ENCODE measurements at regions not wholly inside any gene's neighbourhood (a gene's known extent, or its start where the extent isn't known, plus 50 kb on each side); places are given as distances from the start of the nearest gene placed in this dataset.

GRCh38 chr18:72638376-72638775, 94.2 kb upstream of the CBLN2 start:
- Histone ChIP-seq H3K79me2 (ENCODE audit: low read depth) (no peaks in the 10 kb centered on the region), H3K9me3 (ENCODE audit: insufficient read depth, low read depth) (0 out of 2 replicates have a peak, but pooled peaks cover 3% of the 10 kb centered on the region), H2AFZ (no peak overlapping the region), H3F3A (ENCODE audit: insufficient read depth, low read depth) (no peaks in the 10 kb centered on the region), H3K36me3 (ENCODE audit: low read depth) (no peaks in the 10 kb centered on the region), H3K9me2 (ENCODE audit: insufficient read depth) (no peaks in the 10 kb centered on the region), H3K4me3 (no peak overlapping the region), H3K27me3 (ENCODE audit: insufficient read depth, low read depth) (peaks cover 9% of the 10 kb centered on the region; the same call in 1 of the 2 replicates), H3K27ac (no peak overlapping the region), H3K4me2 (no peak overlapping the region), H4K20me1 (ENCODE audit: insufficient read depth) (0 out of 2 replicates have a peak, but pooled peaks cover 5% of the 10 kb centered on the region), H3K4me1 (replicated peaks; ENCODE audit: insufficient read depth) (no peaks in the 10 kb centered on the region)
- ChIA-PET POLR2A (ENCODE audit: unreplicated experiment) (no interaction called here), CTCF (no interaction called here)
- no TSS peak for BruUV-seq (replicated peaks)
- TF ChIP-seq CTCF (conservative IDR thresholded peaks at IDR 0.05), result no peak
- TF ChIP-seq EZH2 (IDR thresholded peaks at IDR 0.05; ENCODE audit: low read depth), result no peak
- DNase-seq, result no peak
- intact Hi-C loops (cut with micrococcal nuclease; ENCODE audit: unreplicated experiment), result no loop called here

- Histone ChIP-seq H3K4me1 (replicated peaks; ENCODE audit: insufficient read depth) (no peaks in the 10 kb centered on the region), H3K4me3 (no peak overlapping the region), H3K79me2 (ENCODE audit: low read depth) (no peaks in the 10 kb centered on the region), H3K9me2 (ENCODE audit: insufficient read depth) (no peaks in the 10 kb centered on the region), H3F3A (ENCODE audit: insufficient read depth, low read depth) (no peaks in the 10 kb centered on the region), H2AFZ (no peak overlapping the region), H3K4me2 (no peak overlapping the region), H3K36me3 (ENCODE audit: low read depth) (no peaks in the 10 kb centered on the region), H3K27ac (no peak overlapping the region), H4K20me1 (ENCODE audit: insufficient read depth) (0 out of 2 replicates have a peak, but pooled peaks cover 5% of the 10 kb centered on the region), H3K27me3 (ENCODE audit: insufficient read depth, low read depth) (peaks cover 7% of the 10 kb centered on the region; the same call in 1 of the 2 replicates), H3K9me3 (ENCODE audit: insufficient read depth, low read depth) (0 out of 2 replicates have a peak, but pooled peaks cover 3% of the 10 kb centered on the region)
- intact Hi-C loops (cut with micrococcal nuclease; ENCODE audit: unreplicated experiment), result no loop called here
- ChIA-PET CTCF (no interaction called here), POLR2A (ENCODE audit: unreplicated experiment) (no interaction called here)
- TF ChIP-seq CTCF (conservative IDR thresholded peaks at IDR 0.05) (no peak), EZH2 (IDR thresholded peaks at IDR 0.05; ENCODE audit: low read depth) (no peak)
- DNase-seq, result no peak
- no TSS peak for BruUV-seq (replicated peaks)
Measured at GRCh38 chr18:72637721-72638120, 93.6 kb upstream of the CBLN2 start.

- Histone ChIP-seq H3K79me2 (ENCODE audit: low read depth) (no peaks in the 10 kb centered on the region), H4K20me1 (ENCODE audit: insufficient read depth) (0 out of 2 replicates have a peak, but pooled peaks cover 5% of the 10 kb centered on the region), H3K27me3 (ENCODE audit: insufficient read depth, low read depth) (peaks cover 10% of the 10 kb centered on the region; the same call in 1 of the 2 replicates), H3F3A (ENCODE audit: insufficient read depth, low read depth) (no peaks in the 10 kb centered on the region), H3K4me2 (no peak overlapping the region), H2AFZ (no peak overlapping the region), H3K4me1 (replicated peaks; ENCODE audit: insufficient read depth) (no peaks in the 10 kb centered on the region), H3K9me2 (ENCODE audit: insufficient read depth) (no peaks in the 10 kb centered on the region), H3K4me3 (no peak overlapping the region), H3K9me3 (ENCODE audit: insufficient read depth, low read depth) (0 out of 2 replicates have a peak, but pooled peaks cover 3% of the 10 kb centered on the region), H3K27ac (no peak overlapping the region), H3K36me3 (ENCODE audit: low read depth) (no peaks in the 10 kb centered on the region)
- CTCF ChIA-PET, result no interaction called here
- TF ChIP-seq CTCF (conservative IDR thresholded peaks at IDR 0.05) (no peak), EZH2 (IDR thresholded peaks at IDR 0.05; ENCODE audit: low read depth) (no peak)
- BruUV-seq (replicated peaks), result no TSS peak
- intact Hi-C loops (cut with micrococcal nuclease; ENCODE audit: unreplicated experiment), result no loop called here
- no peak for DNase-seq
- POLR2A ChIA-PET (ENCODE audit: unreplicated experiment), result no interaction called here
Measured at GRCh38 chr18:72637299-72637698, 93.2 kb upstream of the CBLN2 start.
